Testis (tissue), 2 donors: ENCODE measurements at regions not wholly inside any gene's neighbourhood (a gene's known extent, or its start where the extent isn't known, plus 50 kb on each side); places are given as distances from the start of the nearest gene placed in this dataset.

ENCODE experiments used
- CTCF ChIP-seq, 3 experiments: fragments of 450-650 bp in 2 of 3; fragments of 200-600 bp in 1 of 3; sonication (generic) in 1 of 3; IDR thresholded peaks; one replicate each; pipeline ENCODE4 v1.5.1; 2016 to 2019; ENCODE audit warnings: antibody characterized with exemption in 3 of 3, mild to moderate bottlenecking in 2 of 3, moderate library complexity in 1 of 3
- POLR2A ChIP-seq: fragments of 450-650 bp; IDR thresholded peaks from one replicate; pipeline ENCODE4 v1.6.1; 2017; ENCODE audit warnings: antibody characterized with exemption, mild to moderate bottlenecking, moderate library complexity

- TF ChIP-seq CTCF (IDR thresholded peaks at IDR 0.05) = no peak
- no peak for TF ChIP-seq POLR2A
These were observed 105.1 kb downstream of the NUP35 start for GRCh38 chr2:183229386-183229785.
